C4-2B (cell line): ENCODE measurements at regions not wholly inside any gene's neighbourhood (a gene's known extent, or its start where the extent isn't known, plus 50 kb on each side); places are given as distances from the start of the nearest gene placed in this dataset.

Experiments used
- CTCF ChIP-seq: fragments of 450-650 bp; conservative IDR thresholded peaks from 2 replicates; pipeline ENCODE4 v1.5.1; 2017; ENCODE audit warnings: mild to moderate bottlenecking
- ZFX ChIP-seq: fragments of 450-650 bp; IDR thresholded peaks from 2 replicates; pipeline ENCODE4 v1.6.1; 2017

- TF ChIP-seq CTCF (no peak), ZFX (no peak)
Observed at GRCh38 chr3:72151465-72152238, 366.7 kb upstream of the PROK2 start.
